CD4-positive, CD25-positive, alpha-beta regulatory T cell (primary cell): ENCODE measurements at regions not wholly inside any gene's neighbourhood (a gene's known extent, or its start where the extent isn't known, plus 50 kb on each side); places are given as distances from the start of the nearest gene placed in this dataset.
A peak's percentile ranks its signal among the peaks of the same experiment; 100 is the strongest.
"Not testable (repeated sequence)": the region's sequence is repeated elsewhere in the genome, so short reads cannot be mapped to it uniquely, and the experiment has no call there.

Source experiments
- ATAC-seq, 2 donors: fragments of 150-1000 bp; cut with Tn5 transposase; one replicate each; pipeline ENCODE4 v1.10.0; 2021; ENCODE audit warnings: low read depth in 2 of 2, moderate number of reproducible peaks in 2 of 2, moderate library complexity in 1 of 2
- DNase-seq, 3 donors: peaks; one replicate each; pipeline versions ENCODE4 v3.0.0 to v3.0.0-alpha.2; 2012 to 2022; ENCODE audit warnings: mixed read lengths in 1 of 3
- H3K27ac ChIP-seq: one replicate; pipeline ENCODE4 v1.7.0; 2013; ENCODE audit warnings: mild to moderate bottlenecking, low read length; ENCODE audit not compliant: insufficient read depth, poor library complexity, severe bottlenecking
- H3K27me3 ChIP-seq: one replicate; pipeline ENCODE4 v1.7.0; 2013; ENCODE audit warnings: low read length; ENCODE audit not compliant: control insufficient read depth, insufficient read depth
- H3K36me3 ChIP-seq: one replicate; pipeline ENCODE4 v1.7.0; 2013; ENCODE audit warnings: mild to moderate bottlenecking, low read length, moderate library complexity; ENCODE audit not compliant: control insufficient read depth, insufficient read depth
- H3K4me1 ChIP-seq: 2 replicates; pipeline ENCODE4 v1.7.0; 2013; ENCODE audit warnings: mild to moderate bottlenecking, low read length; ENCODE audit not compliant: insufficient read depth, control insufficient read depth, poor library complexity, severe bottlenecking
- H3K4me3 ChIP-seq: one replicate; pipeline ENCODE4 v1.7.0; 2013; ENCODE audit warnings: low read depth, mild to moderate bottlenecking, low read length, moderate library complexity
- H3K9me3 ChIP-seq, 2 experiments: 1 replicate in 1 of 2; 2 replicates in 1 of 2; pipeline ENCODE4 v1.7.0; 2013; ENCODE audit warnings: low read length in 2 of 2, mild to moderate bottlenecking in 1 of 2, moderate library complexity in 1 of 2; ENCODE audit not compliant: control insufficient read depth in 2 of 2
- H3K27ac Mint-ChIP-seq, 3 donors: one replicate each; pipeline ENCODE4 v1.8.0; 2020 to 2022; ENCODE audit warnings: mild to moderate bottlenecking in 3 of 3, mixed read lengths in 3 of 3, moderate library complexity in 2 of 3
- H3K27me3 Mint-ChIP-seq: one replicate; pipeline ENCODE4 v1.8.0; 2022; ENCODE audit warnings: mild to moderate bottlenecking, mixed read lengths
- H3K36me3 Mint-ChIP-seq: one replicate; pipeline ENCODE4 v1.8.0; 2020; ENCODE audit warnings: mixed read lengths
- H3K4me1 Mint-ChIP-seq, 4 donors: one replicate each; pipeline ENCODE4 v1.8.0; 2020 to 2022; ENCODE audit warnings: mixed read lengths in 4 of 4, mild to moderate bottlenecking in 1 of 4
- H3K4me3 Mint-ChIP-seq, 4 donors: one replicate each; pipeline ENCODE4 v1.8.0; 2020 to 2022; ENCODE audit warnings: mild to moderate bottlenecking in 4 of 4, mixed read lengths in 4 of 4, moderate library complexity in 3 of 4
- H3K9me3 Mint-ChIP-seq, 7 donors: one replicate each; pipeline ENCODE4 v1.8.0; 2020 to 2022; ENCODE audit warnings: mixed read lengths in 7 of 7, mild to moderate bottlenecking in 3 of 7, moderate library complexity in 2 of 7

- not testable (repeated sequence) for ATAC-seq, H3K36me3 Mint-ChIP-seq, H3K9me3 ChIP-seq, H3K27ac Mint-ChIP-seq, DNase-seq, H3K4me1 Mint-ChIP-seq, H3K27ac ChIP-seq, H3K27me3 ChIP-seq, H3K4me3 ChIP-seq, H3K4me3 Mint-ChIP-seq, H3K9me3 Mint-ChIP-seq, H3K4me1 ChIP-seq, H3K36me3 ChIP-seq, H3K27me3 Mint-ChIP-seq
Measured at GRCh38 chr13:44727591-44727990, 151.5 kb upstream of the TSC22D1 start.

DNA sequence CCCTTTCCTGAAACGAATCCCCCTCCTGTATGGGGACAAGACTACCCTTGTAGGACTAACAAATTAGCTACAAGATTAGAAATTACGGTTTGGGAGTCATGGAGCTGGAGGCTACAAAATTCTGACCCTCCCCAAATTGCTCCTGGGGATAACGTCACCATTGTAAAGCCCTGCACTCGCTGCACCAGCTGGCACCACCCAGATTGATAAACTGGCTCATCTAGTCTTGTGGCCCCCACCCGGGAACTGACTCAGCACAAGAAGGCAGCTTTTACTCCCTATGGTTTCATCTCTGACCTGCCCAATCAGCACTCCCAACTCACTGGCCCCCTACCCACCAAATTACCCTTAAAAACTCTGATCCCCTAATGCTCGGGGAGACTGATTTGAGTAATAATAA is 150.6 kb upstream of the TSC22D1 start:
- ATAC-seq (no peak), DNase-seq (no peak)
- Histone ChIP-seq H3K36me3 (no peaks in the 10 kb centered on the region), H3K4me3 (no peak overlapping the region), H3K4me1 (no peaks in the 10 kb centered on the region), H3K9me3 (peaks cover 0 to 2% of the 10 kb centered on the region in 2 experiments), H3K27me3 (no peaks in the 10 kb centered on the region), H3K27ac (no peak overlapping the region)
- peaks cover 5% of the 10 kb centered on the region for H3K27me3 Mint-ChIP-seq
- H3K4me1 Mint-ChIP-seq, result no peaks in the 10 kb centered on the region
- H3K36me3 Mint-ChIP-seq, result no peaks in the 10 kb centered on the region
- peak overlapping the region in 1 of 3 donors; percentile 11 for H3K27ac Mint-ChIP-seq
- H3K4me3 Mint-ChIP-seq, result no peak overlapping the region
- peaks cover 0 to 2% (median 0%) of the 10 kb centered on the region in 7 donors for H3K9me3 Mint-ChIP-seq

DNA sequence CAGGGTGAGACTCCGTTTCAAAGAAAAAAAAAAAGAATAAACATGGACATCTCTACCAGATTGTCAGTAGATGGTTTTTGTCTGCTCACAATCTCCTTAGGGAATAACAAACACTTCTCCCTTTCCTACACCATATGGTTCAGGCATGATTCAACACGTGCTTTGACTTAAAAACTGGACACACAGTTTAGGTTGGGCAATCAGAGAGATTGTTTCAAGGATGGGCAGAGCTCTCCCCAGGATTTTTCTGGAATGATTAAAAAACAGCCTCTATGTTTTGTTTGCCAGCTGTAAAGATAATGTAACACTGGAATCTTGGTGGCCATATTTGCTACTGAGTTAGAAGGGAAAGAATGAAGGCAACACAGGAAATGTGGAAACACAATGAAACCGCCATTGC is 150.1 kb upstream of the TSC22D1 start:
- Mint-ChIP-seq H3K4me3 (no peak overlapping the region), H3K9me3 (peaks cover 0 to 2% (median 0%) of the 10 kb centered on the region in 7 donors), H3K27me3 (peaks cover 5% of the 10 kb centered on the region), H3K4me1 (no peaks in the 10 kb centered on the region), H3K36me3 (no peaks in the 10 kb centered on the region), H3K27ac (no peak overlapping the region)
- H3K36me3 ChIP-seq, result no peaks in the 10 kb centered on the region
- no peak overlapping the region for H3K27ac ChIP-seq
- H3K4me3 ChIP-seq, result no peak overlapping the region
- peaks cover 0 to 2% of the 10 kb centered on the region in 2 experiments for H3K9me3 ChIP-seq
- no peaks in the 10 kb centered on the region for H3K27me3 ChIP-seq
- no peak for ATAC-seq
- no peak for DNase-seq
- H3K4me1 ChIP-seq, result no peaks in the 10 kb centered on the region

DNA sequence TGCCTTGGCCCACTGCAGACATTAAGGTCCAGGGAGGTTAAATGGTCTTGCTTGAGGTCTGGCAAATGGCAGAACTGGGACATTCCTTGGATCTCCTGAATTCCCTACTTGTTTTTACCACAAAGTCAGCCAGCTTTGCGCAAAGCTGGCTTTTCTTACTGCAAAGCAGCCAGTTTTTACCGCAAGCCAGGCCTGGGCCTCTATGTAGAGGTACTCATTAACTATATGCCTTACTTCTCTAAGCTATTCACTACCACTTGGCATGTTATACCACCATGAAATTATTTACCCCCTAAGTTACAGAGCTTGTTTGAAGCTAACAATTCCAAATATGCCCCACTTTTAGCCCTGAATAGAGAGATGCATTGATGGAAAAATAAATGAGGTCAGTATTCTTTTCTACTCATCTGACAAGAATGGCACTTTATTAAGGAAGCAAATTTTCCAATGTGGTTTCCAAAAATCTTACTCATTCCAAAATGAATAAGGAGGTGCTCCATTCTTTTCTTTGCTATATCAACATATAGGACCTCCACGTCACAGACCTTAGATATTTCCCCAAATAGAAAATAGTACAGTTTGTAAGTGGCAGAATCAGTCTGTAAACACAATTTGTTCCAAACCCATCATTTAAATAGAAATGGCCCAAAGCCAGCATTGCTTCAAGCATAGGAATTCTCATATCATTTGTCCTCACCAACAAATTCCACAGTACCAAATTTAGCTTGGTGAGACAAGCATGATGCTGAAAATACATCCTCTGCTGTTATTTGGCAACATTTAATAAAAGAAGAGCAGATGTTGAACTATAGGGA is 143.9 kb upstream of the TSC22D1 start:
- Mint-ChIP-seq H3K27ac (no peak overlapping the region), H3K36me3 (no peaks in the 10 kb centered on the region), H3K9me3 (peaks cover 0 to 2% (median 0%) of the 10 kb centered on the region in 7 donors), H3K27me3 (peaks cover 5% of the 10 kb centered on the region), H3K4me1 (no peaks in the 10 kb centered on the region), H3K4me3 (no peak overlapping the region)
- no peak for ATAC-seq
- Histone ChIP-seq H3K9me3 (peaks cover 0 to 2% of the 10 kb centered on the region in 2 experiments), H3K4me1 (no peaks in the 10 kb centered on the region), H3K4me3 (no peak overlapping the region), H3K27me3 (no peaks in the 10 kb centered on the region), H3K27ac (no peak overlapping the region), H3K36me3 (no peaks in the 10 kb centered on the region)
- no peak for DNase-seq

- DNase-seq (no peak), ATAC-seq (no peak)
- Histone ChIP-seq H3K27me3 (no peaks in the 10 kb centered on the region), H3K4me1 (no peaks in the 10 kb centered on the region), H3K27ac (no peak overlapping the region), H3K36me3 (no peaks in the 10 kb centered on the region), H3K9me3 (peaks cover 0 to 2% of the 10 kb centered on the region in 2 experiments), H3K4me3 (no peak overlapping the region)
- H3K27ac Mint-ChIP-seq, result no peak overlapping the region
- peaks cover 0 to 2% (median 0%) of the 10 kb centered on the region in 7 donors for H3K9me3 Mint-ChIP-seq
- no peak overlapping the region for H3K4me3 Mint-ChIP-seq
- no peaks in the 10 kb centered on the region for H3K4me1 Mint-ChIP-seq
- H3K36me3 Mint-ChIP-seq, result no peaks in the 10 kb centered on the region
- H3K27me3 Mint-ChIP-seq, result no peaks in the 10 kb centered on the region
Measured at GRCh38 chr13:44718467-44718866, 142.3 kb upstream of the TSC22D1 start.

GRCh38 chr13:44715287-44716230 is 139.4 kb upstream of the TSC22D1 start:
- Mint-ChIP-seq H3K27me3 (no peaks in the 10 kb centered on the region), H3K9me3 (peaks cover 0 to 2% (median 0%) of the 10 kb centered on the region in 7 donors), H3K27ac (no peak overlapping the region), H3K4me3 (no peak overlapping the region), H3K36me3 (no peaks in the 10 kb centered on the region), H3K4me1 (no peaks in the 10 kb centered on the region)
- Histone ChIP-seq H3K4me1 (no peaks in the 10 kb centered on the region), H3K27me3 (no peaks in the 10 kb centered on the region), H3K36me3 (no peaks in the 10 kb centered on the region), H3K9me3 (no peaks in the 10 kb centered on the region), H3K27ac (no peak overlapping the region), H3K4me3 (no peak overlapping the region)
- ATAC-seq (no peak), DNase-seq (no peak)

GRCh38 chr13:44713788-44714469 is 137.8 kb upstream of the TSC22D1 start:
- Histone ChIP-seq H3K4me1 (no peaks in the 10 kb centered on the region), H3K9me3 (no peaks in the 10 kb centered on the region), H3K36me3 (no peaks in the 10 kb centered on the region), H3K27me3 (peaks cover 2% of the 10 kb centered on the region), H3K27ac (no peak overlapping the region), H3K4me3 (no peak overlapping the region)
- Mint-ChIP-seq H3K4me3 (no peak overlapping the region), H3K27ac (no peak overlapping the region), H3K27me3 (no peaks in the 10 kb centered on the region), H3K9me3 (peaks cover 0 to 2% (median 0%) of the 10 kb centered on the region in 7 donors), H3K36me3 (no peaks in the 10 kb centered on the region), H3K4me1 (no peaks in the 10 kb centered on the region)
- ATAC-seq (no peak), DNase-seq (no peak)
